ENCODE measurements at regions not wholly inside any gene's neighbourhood (a gene's known extent, or its start where the extent isn't known, plus 50 kb on each side); places are given as distances from the start of the nearest gene placed in this dataset.

DNA sequence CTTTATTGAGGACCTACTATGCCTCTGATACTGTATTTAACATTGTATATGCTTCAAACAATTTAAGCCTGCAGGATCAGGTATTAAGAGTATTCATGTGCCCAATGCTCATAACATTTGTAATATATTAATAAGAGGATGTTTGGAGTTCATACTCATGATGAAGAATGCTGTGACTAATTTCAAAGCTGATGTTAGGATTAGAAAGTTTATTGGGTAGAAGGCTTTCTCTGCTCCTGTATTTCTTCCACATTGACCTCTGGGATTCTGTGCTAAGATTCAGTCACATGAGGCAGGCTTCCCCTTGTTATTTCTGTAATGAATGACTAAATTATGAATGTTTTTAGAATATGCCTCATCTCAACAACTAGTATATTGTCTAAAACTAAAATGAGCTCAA is 456.4 kb downstream of the NFIB start:
- H3K4me3 ChIP-seq (replicated peaks in 1 of 4; ENCODE audit: control extremely low read depth in 1 of 4, insufficient read depth in 1 of 4, low read depth in 3 of 4, low read length in 4 of 4), result no peak overlapping the region
- TF ChIP-seq, protein P1, sequence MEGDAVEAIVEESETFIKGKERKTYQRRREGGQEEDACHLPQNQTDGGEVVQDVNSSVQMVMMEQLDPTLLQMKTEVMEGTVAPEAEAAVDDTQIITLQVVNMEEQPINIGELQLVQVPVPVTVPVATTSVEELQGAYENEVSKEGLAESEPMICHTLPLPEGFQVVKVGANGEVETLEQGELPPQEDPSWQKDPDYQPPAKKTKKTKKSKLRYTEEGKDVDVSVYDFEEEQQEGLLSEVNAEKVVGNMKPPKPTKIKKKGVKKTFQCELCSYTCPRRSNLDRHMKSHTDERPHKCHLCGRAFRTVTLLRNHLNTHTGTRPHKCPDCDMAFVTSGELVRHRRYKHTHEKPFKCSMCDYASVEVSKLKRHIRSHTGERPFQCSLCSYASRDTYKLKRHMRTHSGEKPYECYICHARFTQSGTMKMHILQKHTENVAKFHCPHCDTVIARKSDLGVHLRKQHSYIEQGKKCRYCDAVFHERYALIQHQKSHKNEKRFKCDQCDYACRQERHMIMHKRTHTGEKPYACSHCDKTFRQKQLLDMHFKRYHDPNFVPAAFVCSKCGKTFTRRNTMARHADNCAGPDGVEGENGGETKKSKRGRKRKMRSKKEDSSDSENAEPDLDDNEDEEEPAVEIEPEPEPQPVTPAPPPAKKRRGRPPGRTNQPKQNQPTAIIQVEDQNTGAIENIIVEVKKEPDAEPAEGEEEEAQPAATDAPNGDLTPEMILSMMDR (conservative IDR thresholded peaks at IDR 0.05 in 1 of 2, IDR thresholded peaks at IDR 0.05 in 1 of 2; ENCODE audit: low read depth in 1 of 2, low read length in 2 of 2), result no peak
- no peak for TF ChIP-seq EZH2 (IDR thresholded peaks at IDR 0.05; ENCODE audit: low read length, missing control alignments)
- no peak overlapping the region for H3K9ac ChIP-seq (ENCODE audit: insufficient read depth, low read length)
- peak; percentile 52 to 56 for DNase-seq (ENCODE audit: low read depth in 2 of 2)
- H3K4me2 ChIP-seq (ENCODE audit: extremely low read depth, insufficient read depth, low read length), result peak overlapping the region; percentile 3
- H3K27ac ChIP-seq (ENCODE audit: insufficient read depth, low read length), result no peak overlapping the region
- no peaks in the 10 kb centered on the region for H4K20me1 ChIP-seq (ENCODE audit: control insufficient read depth, extremely low read depth, insufficient read depth, low read length)
- H3K79me2 ChIP-seq (ENCODE audit: control insufficient read depth, insufficient read depth, low read length), result no peaks in the 10 kb centered on the region
- no peaks in the 10 kb centered on the region for H3K27me3 ChIP-seq (ENCODE audit: control insufficient read depth, insufficient read depth, low read length)
- H3K4me1 ChIP-seq (ENCODE audit: control insufficient read depth, extremely low read depth, insufficient read depth, low read length), result peaks cover 3% of the 10 kb centered on the region
- no peak overlapping the region for H2AFZ ChIP-seq (ENCODE audit: low read length)
- H3K36me3 ChIP-seq (ENCODE audit: control insufficient read depth, insufficient read depth, low read length), result no peaks in the 10 kb centered on the region
- no peaks in the 10 kb centered on the region for H3K9me3 ChIP-seq (ENCODE audit: control insufficient read depth, insufficient read depth, low read depth, low read length)

DNA sequence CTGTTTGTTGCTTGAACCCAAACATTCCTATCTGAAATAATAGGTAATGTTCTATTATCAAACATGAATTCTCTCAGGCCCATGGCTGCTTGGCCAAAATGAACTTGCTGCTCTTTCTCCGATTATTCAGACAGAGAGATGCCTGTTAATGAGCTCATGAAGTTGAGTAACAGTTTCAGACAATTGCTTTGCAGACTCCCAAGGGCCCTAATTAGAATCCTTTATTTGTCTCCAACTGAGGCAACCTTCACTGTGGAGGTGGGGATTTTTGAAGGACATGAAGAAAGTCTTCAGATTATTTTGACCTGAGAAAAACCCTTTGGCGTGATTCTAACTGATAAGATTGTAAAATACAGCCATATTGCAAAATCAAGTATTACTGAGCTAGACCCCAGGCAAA is 466.7 kb downstream of the NFIB start:
- TF ChIP-seq EZH2 (IDR thresholded peaks at IDR 0.05; ENCODE audit: low read length, missing control alignments), result no peak
- TF ChIP-seq, protein P1 (conservative IDR thresholded peaks at IDR 0.05 in 1 of 2, IDR thresholded peaks at IDR 0.05 in 1 of 2; ENCODE audit: low read depth in 1 of 2, low read length in 2 of 2), result no peak
- H4K20me1 ChIP-seq (ENCODE audit: control insufficient read depth, extremely low read depth, insufficient read depth, low read length), result no peaks in the 10 kb centered on the region
- no peaks in the 10 kb centered on the region for H3K79me2 ChIP-seq (ENCODE audit: control insufficient read depth, insufficient read depth, low read length)
- no peak overlapping the region for H3K4me2 ChIP-seq (ENCODE audit: extremely low read depth, insufficient read depth, low read length)
- no peak overlapping the region for H2AFZ ChIP-seq (ENCODE audit: low read length)
- no peaks in the 10 kb centered on the region for H3K9me3 ChIP-seq (ENCODE audit: control insufficient read depth, insufficient read depth, low read depth, low read length)
- no peak overlapping the region for H3K27ac ChIP-seq (ENCODE audit: insufficient read depth, low read length)
- no peaks in the 10 kb centered on the region for H3K27me3 ChIP-seq (ENCODE audit: control insufficient read depth, insufficient read depth, low read length)
- no peak overlapping the region for H3K4me3 ChIP-seq (replicated peaks in 1 of 4; ENCODE audit: control extremely low read depth in 1 of 4, insufficient read depth in 1 of 4, low read depth in 3 of 4, low read length in 4 of 4)
- H3K4me1 ChIP-seq (ENCODE audit: control insufficient read depth, extremely low read depth, insufficient read depth, low read length), result peaks cover 2% of the 10 kb centered on the region
- no peak overlapping the region for H3K9ac ChIP-seq (ENCODE audit: insufficient read depth, low read length)
- peak in 1 of 2 donors; percentile 36 for DNase-seq (ENCODE audit: low read depth in 2 of 2)
- no peaks in the 10 kb centered on the region for H3K36me3 ChIP-seq (ENCODE audit: control insufficient read depth, insufficient read depth, low read length)

DNA sequence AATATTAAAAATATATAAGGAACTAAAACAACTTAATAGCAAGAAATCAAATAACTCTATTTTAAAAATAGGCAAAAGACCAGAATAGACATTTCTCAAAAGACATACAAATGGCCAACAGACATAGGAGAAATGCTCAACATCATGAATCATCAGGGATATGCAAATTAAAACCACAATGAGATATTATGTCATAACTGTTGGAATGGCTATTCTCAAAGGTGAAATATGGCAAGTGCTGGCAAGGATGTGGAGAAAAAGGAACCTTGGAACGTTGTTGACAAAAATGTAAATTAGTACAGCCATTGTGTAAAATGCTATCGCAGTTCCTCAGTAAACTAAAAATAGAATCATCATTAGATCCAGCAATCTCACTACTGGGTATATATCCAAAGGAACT is 468.5 kb downstream of the NFIB start:
- Histone ChIP-seq H3K4me3 (replicated peaks in 1 of 4; ENCODE audit: control extremely low read depth in 1 of 4, insufficient read depth in 1 of 4, low read depth in 3 of 4, low read length in 4 of 4) (no peak overlapping the region), H3K36me3 (ENCODE audit: control insufficient read depth, insufficient read depth, low read length) (no peaks in the 10 kb centered on the region), H3K4me1 (ENCODE audit: control insufficient read depth, extremely low read depth, insufficient read depth, low read length) (peaks cover 2% of the 10 kb centered on the region), H3K27ac (ENCODE audit: insufficient read depth, low read length) (no peak overlapping the region), H3K27me3 (ENCODE audit: control insufficient read depth, insufficient read depth, low read length) (no peaks in the 10 kb centered on the region), H3K9ac (ENCODE audit: insufficient read depth, low read length) (no peak overlapping the region), H3K4me2 (ENCODE audit: extremely low read depth, insufficient read depth, low read length) (no peak overlapping the region), H2AFZ (ENCODE audit: low read length) (no peak overlapping the region), H3K9me3 (ENCODE audit: control insufficient read depth, insufficient read depth, low read depth, low read length) (no peaks in the 10 kb centered on the region), H4K20me1 (ENCODE audit: control insufficient read depth, extremely low read depth, insufficient read depth, low read length) (no peaks in the 10 kb centered on the region), H3K79me2 (ENCODE audit: control insufficient read depth, insufficient read depth, low read length) (no peaks in the 10 kb centered on the region)
- DNase-seq (ENCODE audit: low read depth in 2 of 2), result peak; percentile 54 to 96
- TF ChIP-seq, protein P1 (conservative IDR thresholded peaks at IDR 0.05 in 1 of 2, IDR thresholded peaks at IDR 0.05 in 1 of 2; ENCODE audit: low read depth in 1 of 2, low read length in 2 of 2), result no peak
- TF ChIP-seq EZH2 (IDR thresholded peaks at IDR 0.05; ENCODE audit: low read length, missing control alignments), result no peak
